Esophagus squamous epithelium (tissue), 4 donors: ENCODE measurements at regions not wholly inside any gene's neighbourhood (a gene's known extent, or its start where the extent isn't known, plus 50 kb on each side); places are given as distances from the start of the nearest gene placed in this dataset.

ENCODE experiments used
- CTCF ChIP-seq, 6 experiments: fragments of 450-650 bp in 4 of 6; fragments of 200-600 bp in 2 of 6; sonication (generic) in 2 of 6; IDR thresholded peaks; one replicate each; pipeline ENCODE4 v1.5.1; 2016 to 2019; ENCODE audit warnings: antibody characterized with exemption in 6 of 6, mild to moderate bottlenecking in 4 of 6, moderate library complexity in 4 of 6
- POLR2A ChIP-seq, 4 donors: fragments of 450-650 bp; IDR thresholded peaks; one replicate each; pipeline ENCODE4 v1.6.1; 2017; ENCODE audit warnings: antibody characterized with exemption in 4 of 4, mild to moderate bottlenecking in 4 of 4, moderate library complexity in 3 of 4

GRCh38 chr4:184954482-184954881 is 63.8 kb upstream of the HELT start:
- TF ChIP-seq CTCF (IDR thresholded peaks at IDR 0.05) (no peak), POLR2A (IDR thresholded peaks at IDR 0.05) (no peak)
